ENCODE measurements at regions not wholly inside any gene's neighbourhood (a gene's known extent, or its start where the extent isn't known, plus 50 kb on each side); places are given as distances from the start of the nearest gene placed in this dataset.

GRCh38 chr2:150860301-150860700 lies 372.8 kb upstream of the RND3 start:
- intact Hi-C loops (cut with micrococcal nuclease) = no loop called here
- Histone ChIP-seq H3K4me3 (ENCODE audit: low read length in 2 of 2) (no peak overlapping the region), H3K27me3 (ENCODE audit: insufficient read depth, low read length) (no peaks in the 10 kb centered on the region), H3K27ac (ENCODE audit: low read depth, low read length) (no peak overlapping the region), H3K36me3 (ENCODE audit: insufficient read depth, low read length) (no peaks in the 10 kb centered on the region), H3K9me3 (ENCODE audit: control insufficient read depth in 1 of 2, low read length in 2 of 2) (no peaks in the 10 kb centered on the region), H3K4me1 (ENCODE audit: insufficient read depth, low read length) (no peaks in the 10 kb centered on the region)
- Mint-ChIP-seq H3K27me3 (no peaks in the 10 kb centered on the region), H3K4me3 (no peak overlapping the region), H3K4me1 (no peaks in the 10 kb centered on the region), H3K9me3 (peaks cover 0 to 9% (median 3%) of the 10 kb centered on the region in 8 donors), H3K36me3 (no peaks in the 10 kb centered on the region), H3K27ac (no peak overlapping the region)
- DNase-seq = no peak
- CTCF ChIA-PET (ENCODE audit: partially characterized antibody) = no interaction called here
- POLR2A ChIA-PET (ENCODE audit: partially characterized antibody) = no interaction called here

GRCh38 chr2:150859877-150860276 lies 372.4 kb upstream of the RND3 start:
- Mint-ChIP-seq H3K27ac (no peak overlapping the region), H3K36me3 (no peaks in the 10 kb centered on the region), H3K4me3 (no peak overlapping the region), H3K9me3 (peaks cover 0 to 9% (median 2%) of the 10 kb centered on the region in 8 donors), H3K4me1 (no peaks in the 10 kb centered on the region), H3K27me3 (no peaks in the 10 kb centered on the region)
- H3K9me3 ChIP-seq (ENCODE audit: control insufficient read depth in 1 of 2, low read length in 2 of 2) = no peaks in the 10 kb centered on the region
- CTCF ChIA-PET (ENCODE audit: partially characterized antibody) = no interaction called here
- H3K36me3 ChIP-seq (ENCODE audit: insufficient read depth, low read length) = no peaks in the 10 kb centered on the region
- no peaks in the 10 kb centered on the region for H3K4me1 ChIP-seq (ENCODE audit: insufficient read depth, low read length)
- POLR2A ChIA-PET (ENCODE audit: partially characterized antibody) = no interaction called here
- intact Hi-C loops (cut with micrococcal nuclease) = no loop called here
- H3K27me3 ChIP-seq (ENCODE audit: insufficient read depth, low read length) = no peaks in the 10 kb centered on the region
- no peak overlapping the region for H3K4me3 ChIP-seq (ENCODE audit: low read length in 2 of 2)
- DNase-seq = no peak
- no peak overlapping the region for H3K27ac ChIP-seq (ENCODE audit: low read depth, low read length)

- no peaks in the 10 kb centered on the region for H3K4me1 ChIP-seq (ENCODE audit: insufficient read depth, low read length)
- no peak for DNase-seq
- H3K27ac ChIP-seq (ENCODE audit: low read depth, low read length) = no peak overlapping the region
- Mint-ChIP-seq H3K4me1 (no peaks in the 10 kb centered on the region), H3K9me3 (peaks cover 0 to 9% (median 0%) of the 10 kb centered on the region in 8 donors), H3K27ac (no peak overlapping the region), H3K36me3 (no peaks in the 10 kb centered on the region), H3K4me3 (no peak overlapping the region), H3K27me3 (peaks cover 0 to under 1% of the 10 kb centered on the region in 2 donors)
- no peaks in the 10 kb centered on the region for H3K27me3 ChIP-seq (ENCODE audit: insufficient read depth, low read length)
- CTCF ChIA-PET (ENCODE audit: partially characterized antibody) = no interaction called here
- no peak overlapping the region for H3K4me3 ChIP-seq (ENCODE audit: low read length in 2 of 2)
- intact Hi-C loops (cut with micrococcal nuclease) = no loop called here
- H3K36me3 ChIP-seq (ENCODE audit: insufficient read depth, low read length) = no peaks in the 10 kb centered on the region
- no peaks in the 10 kb centered on the region for H3K9me3 ChIP-seq (ENCODE audit: control insufficient read depth in 1 of 2, low read length in 2 of 2)
- POLR2A ChIA-PET (ENCODE audit: partially characterized antibody) = no interaction called here
Measured at GRCh38 chr2:150859162-150859561, 371.7 kb upstream of the RND3 start.

GRCh38 chr2:150858382-150858781 lies 370.9 kb upstream of the RND3 start:
- H3K27ac ChIP-seq (ENCODE audit: low read depth, low read length) = no peak overlapping the region
- Mint-ChIP-seq H3K9me3 (peaks cover 0 to 9% (median 0%) of the 10 kb centered on the region in 8 donors), H3K27ac (no peak overlapping the region), H3K4me1 (no peaks in the 10 kb centered on the region), H3K27me3 (peaks cover 0 to 2% of the 10 kb centered on the region in 2 donors), H3K36me3 (no peaks in the 10 kb centered on the region), H3K4me3 (no peak overlapping the region)
- intact Hi-C loops (cut with micrococcal nuclease) = no loop called here
- ChIA-PET CTCF (ENCODE audit: partially characterized antibody) (no interaction called here), POLR2A (ENCODE audit: partially characterized antibody) (no interaction called here)
- H3K36me3 ChIP-seq (ENCODE audit: insufficient read depth, low read length) = no peaks in the 10 kb centered on the region
- H3K9me3 ChIP-seq (ENCODE audit: control insufficient read depth in 1 of 2, low read length in 2 of 2) = no peaks in the 10 kb centered on the region
- H3K27me3 ChIP-seq (ENCODE audit: insufficient read depth, low read length) = no peaks in the 10 kb centered on the region
- H3K4me1 ChIP-seq (ENCODE audit: insufficient read depth, low read length) = no peaks in the 10 kb centered on the region
- DNase-seq = no peak
- no peak overlapping the region for H3K4me3 ChIP-seq (ENCODE audit: low read length in 2 of 2)

- H3K27ac Mint-ChIP-seq = no peak overlapping the region
- no peak for DNase-seq
- intact Hi-C loops (cut with micrococcal nuclease) = no loop called here
- Histone ChIP-seq H3K9me3 (ENCODE audit: control insufficient read depth in 1 of 2, low read length in 2 of 2) (no peaks in the 10 kb centered on the region), H3K27ac (ENCODE audit: low read depth, low read length) (no peak overlapping the region), H3K27me3 (ENCODE audit: insufficient read depth, low read length) (no peaks in the 10 kb centered on the region), H3K4me3 (ENCODE audit: low read length in 2 of 2) (no peak overlapping the region), H3K4me1 (ENCODE audit: insufficient read depth, low read length) (no peaks in the 10 kb centered on the region), H3K36me3 (ENCODE audit: insufficient read depth, low read length) (no peaks in the 10 kb centered on the region)
- H3K27me3 Mint-ChIP-seq = peaks cover 0 to 2% of the 10 kb centered on the region in 2 donors
- H3K9me3 Mint-ChIP-seq = no peaks in the 10 kb centered on the region
- no peak overlapping the region for H3K4me3 Mint-ChIP-seq
- CTCF ChIA-PET (ENCODE audit: partially characterized antibody) = no interaction called here
- no peaks in the 10 kb centered on the region for H3K36me3 Mint-ChIP-seq
- H3K4me1 Mint-ChIP-seq = no peaks in the 10 kb centered on the region
- POLR2A ChIA-PET (ENCODE audit: partially characterized antibody) = no interaction called here
Measured at GRCh38 chr2:150856596-150857281, 369.3 kb upstream of the RND3 start.

GRCh38 chr2:150853263-150853662 lies 365.8 kb upstream of the RND3 start:
- no peak for DNase-seq
- Histone ChIP-seq H3K36me3 (ENCODE audit: insufficient read depth, low read length) (no peaks in the 10 kb centered on the region), H3K27me3 (ENCODE audit: insufficient read depth, low read length) (no peaks in the 10 kb centered on the region), H3K9me3 (ENCODE audit: control insufficient read depth in 1 of 2, low read length in 2 of 2) (no peaks in the 10 kb centered on the region), H3K4me1 (ENCODE audit: insufficient read depth, low read length) (no peaks in the 10 kb centered on the region), H3K4me3 (ENCODE audit: low read length in 2 of 2) (no peak overlapping the region), H3K27ac (ENCODE audit: low read depth, low read length) (no peak overlapping the region)
- Mint-ChIP-seq H3K27ac (no peak overlapping the region), H3K4me3 (no peak overlapping the region), H3K36me3 (no peaks in the 10 kb centered on the region), H3K27me3 (peaks cover 0 to 2% of the 10 kb centered on the region in 2 donors), H3K4me1 (no peaks in the 10 kb centered on the region), H3K9me3 (peaks cover 0 to 5% (median 0%) of the 10 kb centered on the region in 8 donors)
- ChIA-PET POLR2A (ENCODE audit: partially characterized antibody) (no interaction called here), CTCF (ENCODE audit: partially characterized antibody) (no interaction called here)
- intact Hi-C loops (cut with micrococcal nuclease) = no loop called here

GRCh38 chr2:150850641-150851040 lies 363.2 kb upstream of the RND3 start:
- Histone ChIP-seq H3K27me3 (ENCODE audit: insufficient read depth, low read length) (no peaks in the 10 kb centered on the region), H3K36me3 (ENCODE audit: insufficient read depth, low read length) (no peaks in the 10 kb centered on the region), H3K4me3 (ENCODE audit: low read length in 2 of 2) (no peak overlapping the region), H3K9me3 (ENCODE audit: control insufficient read depth in 1 of 2, low read length in 2 of 2) (no peaks in the 10 kb centered on the region), H3K4me1 (ENCODE audit: insufficient read depth, low read length) (no peaks in the 10 kb centered on the region), H3K27ac (ENCODE audit: low read depth, low read length) (no peak overlapping the region)
- H3K36me3 Mint-ChIP-seq = no peaks in the 10 kb centered on the region
- H3K9me3 Mint-ChIP-seq = peaks cover 0 to 5% (median 0%) of the 10 kb centered on the region in 8 donors
- POLR2A ChIA-PET (ENCODE audit: partially characterized antibody) = no interaction called here
- no peak for DNase-seq
- intact Hi-C loops (cut with micrococcal nuclease) = no loop called here
- H3K4me3 Mint-ChIP-seq = no peak overlapping the region
- H3K27me3 Mint-ChIP-seq = peaks cover 0 to 3% of the 10 kb centered on the region in 2 donors
- CTCF ChIA-PET (ENCODE audit: partially characterized antibody) = no interaction called here
- no peak overlapping the region for H3K27ac Mint-ChIP-seq
- H3K4me1 Mint-ChIP-seq = no peaks in the 10 kb centered on the region

GRCh38 chr2:150847578-150847977 lies 360.1 kb upstream of the RND3 start:
- Mint-ChIP-seq H3K36me3 (no peaks in the 10 kb centered on the region), H3K27me3 (peaks cover 0 to 4% of the 10 kb centered on the region in 2 donors), H3K4me1 (no peaks in the 10 kb centered on the region), H3K27ac (no peak overlapping the region), H3K4me3 (no peak overlapping the region), H3K9me3 (peaks cover 0 to 5% (median 4%) of the 10 kb centered on the region in 8 donors)
- POLR2A ChIA-PET (ENCODE audit: partially characterized antibody) = no interaction called here
- H3K4me1 ChIP-seq (ENCODE audit: insufficient read depth, low read length) = no peaks in the 10 kb centered on the region
- H3K9me3 ChIP-seq (ENCODE audit: control insufficient read depth in 1 of 2, low read length in 2 of 2) = no peaks in the 10 kb centered on the region
- no peak overlapping the region for H3K4me3 ChIP-seq (ENCODE audit: low read length in 2 of 2)
- H3K36me3 ChIP-seq (ENCODE audit: insufficient read depth, low read length) = no peaks in the 10 kb centered on the region
- CTCF ChIA-PET (ENCODE audit: partially characterized antibody) = no interaction called here
- intact Hi-C loops (cut with micrococcal nuclease) = no loop called here
- DNase-seq = no peak
- no peaks in the 10 kb centered on the region for H3K27me3 ChIP-seq (ENCODE audit: insufficient read depth, low read length)
- H3K27ac ChIP-seq (ENCODE audit: low read depth, low read length) = no peak overlapping the region

Measured in CD4-positive, alpha-beta memory T cell (primary cell).